Muscle layer of colon (tissue), 2 donors: ENCODE measurements at regions not wholly inside any gene's neighbourhood (a gene's known extent, or its start where the extent isn't known, plus 50 kb on each side); places are given as distances from the start of the nearest gene placed in this dataset.

Source experiments
- H3K27ac ChIP-seq: one replicate; pipeline ENCODE4 v1.7.0; 2013; ENCODE audit warnings: low read depth, mild to moderate bottlenecking, low read length, moderate library complexity
- H3K27me3 ChIP-seq, 2 donors: one replicate each; pipeline ENCODE4 v1.7.0; 2013; ENCODE audit warnings: low read length in 2 of 2, mild to moderate bottlenecking in 2 of 2; ENCODE audit not compliant: insufficient read depth in 2 of 2, control insufficient read depth in 1 of 2
- H3K36me3 ChIP-seq: one replicate; pipeline ENCODE4 v1.7.0; 2013; ENCODE audit warnings: mild to moderate bottlenecking, low read length; ENCODE audit not compliant: insufficient read depth
- H3K4me1 ChIP-seq: one replicate; pipeline ENCODE4 v1.7.0; 2013; ENCODE audit warnings: mild to moderate bottlenecking, low read length; ENCODE audit not compliant: insufficient read depth
- H3K4me3 ChIP-seq, 2 donors: one replicate each; pipeline ENCODE4 v1.7.0; 2013; ENCODE audit warnings: low read length in 2 of 2, low read depth in 1 of 2, mild to moderate bottlenecking in 1 of 2, moderate library complexity in 1 of 2
- H3K9ac ChIP-seq: one replicate; pipeline ENCODE4 v1.7.0; 2013; ENCODE audit warnings: low read length
- H3K9me3 ChIP-seq: one replicate; pipeline ENCODE4 v1.7.0; 2013; ENCODE audit warnings: mild to moderate bottlenecking, low read length
- donor health status: abdominal sarcoma.
- donor health status: Adenocarcinoma of cecum.

DNA sequence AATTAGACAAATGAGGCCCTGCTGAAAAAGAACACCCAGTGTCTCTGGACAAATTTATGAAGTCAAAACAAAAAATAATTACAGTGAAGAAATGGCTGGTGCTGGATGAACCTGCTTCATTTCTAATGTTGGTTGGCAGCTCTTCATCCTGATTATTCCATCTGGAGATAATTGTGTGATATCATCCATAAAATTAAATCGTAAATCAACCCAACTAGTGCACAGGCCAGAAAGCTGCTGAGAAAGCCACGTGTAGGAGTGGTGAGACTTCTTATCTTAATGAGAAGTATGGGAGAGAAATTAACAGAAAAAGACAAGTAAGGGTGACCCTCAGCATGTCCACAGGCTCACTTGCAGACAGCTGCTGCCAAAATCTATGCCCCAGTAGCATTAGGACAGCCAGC, 465.2 kb upstream of the TGFBR2 start:
- H3K9me3 ChIP-seq, result no peaks in the 10 kb centered on the region
- H3K9ac ChIP-seq, result no peak overlapping the region
- H3K4me1 ChIP-seq, result no peaks in the 10 kb centered on the region
- no peak overlapping the region for H3K27ac ChIP-seq
- no peak overlapping the region for H3K4me3 ChIP-seq
- H3K36me3 ChIP-seq, result no peaks in the 10 kb centered on the region
- no peaks in the 10 kb centered on the region for H3K27me3 ChIP-seq

DNA sequence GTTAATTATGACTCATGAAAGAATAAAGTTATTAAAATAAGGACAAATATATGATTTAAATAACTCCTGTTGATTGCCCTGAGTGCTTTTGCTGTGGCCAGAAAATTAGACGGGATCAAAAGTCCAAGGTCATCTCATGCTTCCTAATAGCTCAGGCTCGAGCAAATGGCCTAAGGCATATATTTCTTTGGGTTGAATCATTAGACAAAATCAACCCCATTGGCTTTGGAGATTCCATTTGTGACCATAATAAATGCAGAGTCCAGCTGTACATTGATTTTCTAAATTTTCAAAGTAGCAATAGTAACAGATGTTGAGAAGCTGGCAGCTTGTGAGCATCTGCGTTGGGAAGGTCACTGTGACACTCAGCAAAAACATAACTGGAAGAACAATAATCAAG, 464.5 kb upstream of the TGFBR2 start:
- Histone ChIP-seq H3K9me3 (no peaks in the 10 kb centered on the region), H3K27me3 (no peaks in the 10 kb centered on the region), H3K4me1 (no peaks in the 10 kb centered on the region), H3K36me3 (no peaks in the 10 kb centered on the region), H3K9ac (no peak overlapping the region), H3K4me3 (no peak overlapping the region), H3K27ac (no peak overlapping the region)

DNA sequence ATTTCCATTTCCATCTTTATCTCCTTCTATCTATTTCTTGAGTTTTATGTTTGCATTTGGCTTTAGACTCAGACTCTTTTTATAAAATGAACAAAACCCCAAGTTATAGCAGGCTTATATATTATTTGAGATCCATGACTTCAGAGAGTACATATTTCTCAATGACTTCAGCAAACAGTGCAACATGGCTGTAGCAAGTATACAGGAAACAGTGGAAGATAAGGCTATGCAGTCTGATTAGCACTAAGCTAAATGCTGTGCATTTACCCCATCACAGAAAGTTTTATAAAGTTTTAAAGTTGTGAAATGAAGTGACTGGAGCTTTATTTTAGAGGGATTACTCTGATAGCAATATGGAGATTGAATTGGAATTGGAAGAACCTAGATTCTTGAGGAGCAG, 463.5 kb upstream of the TGFBR2 start:
- Histone ChIP-seq H3K27ac (no peak overlapping the region), H3K9me3 (no peaks in the 10 kb centered on the region), H3K36me3 (no peaks in the 10 kb centered on the region), H3K27me3 (no peaks in the 10 kb centered on the region), H3K9ac (no peak overlapping the region), H3K4me3 (no peak overlapping the region), H3K4me1 (no peaks in the 10 kb centered on the region)

DNA sequence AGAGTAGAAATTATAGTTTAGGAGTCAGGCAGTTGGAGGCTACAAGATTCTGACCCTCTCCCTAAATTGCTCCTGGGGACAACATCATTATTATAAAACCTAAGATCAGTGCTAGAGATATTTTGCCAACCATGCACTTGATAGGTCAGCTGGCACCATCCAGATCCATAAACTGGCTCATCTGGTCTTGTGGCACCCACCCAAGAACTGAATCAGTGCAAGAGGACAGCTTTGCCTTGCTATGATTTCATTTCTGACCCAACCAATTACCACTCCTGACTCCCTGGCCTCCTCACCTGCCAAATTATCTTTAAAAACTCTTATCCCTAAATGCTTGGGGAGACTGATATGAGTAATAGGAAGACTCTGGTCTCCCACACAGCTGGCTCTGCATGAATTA, 461.1 kb upstream of the TGFBR2 start:
- Histone ChIP-seq H3K36me3 (no peaks in the 10 kb centered on the region), H3K9ac (no peak overlapping the region), H3K4me3 (no peak overlapping the region), H3K9me3 (no peaks in the 10 kb centered on the region), H3K4me1 (no peaks in the 10 kb centered on the region), H3K27me3 (no peaks in the 10 kb centered on the region), H3K27ac (no peak overlapping the region)

DNA sequence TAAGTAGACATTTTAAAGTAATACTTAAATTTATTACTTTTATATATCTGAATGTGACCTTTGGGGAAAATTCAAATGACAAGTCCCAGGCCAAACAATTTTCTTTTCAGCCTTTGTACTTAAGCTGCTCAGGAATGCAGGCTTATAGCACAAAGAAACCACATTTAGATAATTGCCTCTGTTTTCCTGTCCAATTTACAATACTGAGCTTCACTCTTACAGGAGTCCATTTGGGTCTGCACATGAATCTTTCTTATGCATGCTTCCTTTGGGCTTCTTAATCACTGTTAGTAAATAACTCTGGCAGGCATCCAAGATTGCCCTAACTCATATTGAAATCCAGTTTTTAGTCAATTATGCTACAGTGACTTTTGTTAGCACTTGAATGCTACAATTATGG, 459.4 kb upstream of the TGFBR2 start:
- Histone ChIP-seq H3K9ac (no peak overlapping the region), H3K4me1 (no peaks in the 10 kb centered on the region), H3K4me3 (no peak overlapping the region), H3K9me3 (no peaks in the 10 kb centered on the region), H3K27me3 (no peaks in the 10 kb centered on the region), H3K36me3 (no peaks in the 10 kb centered on the region), H3K27ac (no peak overlapping the region)

DNA sequence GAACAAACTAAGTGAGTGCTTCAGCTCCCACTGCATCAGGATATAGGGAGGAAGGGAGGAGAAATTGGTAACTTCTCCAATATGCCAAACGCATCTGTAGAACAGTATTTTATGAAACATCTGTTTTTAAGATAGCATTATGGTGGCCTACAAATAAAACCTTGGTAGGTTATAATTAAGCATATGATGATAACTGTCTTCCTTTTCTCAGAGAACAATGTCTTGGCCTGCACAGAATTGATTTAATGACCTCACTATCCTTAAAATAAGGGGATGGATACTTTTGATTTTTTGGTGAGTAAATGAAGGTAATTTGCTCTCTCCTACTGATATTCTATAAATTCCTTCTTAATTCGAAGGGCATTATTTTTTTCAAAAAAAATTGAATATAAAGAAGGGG, 451.5 kb upstream of the TGFBR2 start:
- Histone ChIP-seq H3K27ac (no peak overlapping the region), H3K4me3 (no peak overlapping the region), H3K9ac (no peak overlapping the region), H3K27me3 (no peaks in the 10 kb centered on the region), H3K9me3 (no peaks in the 10 kb centered on the region), H3K36me3 (no peaks in the 10 kb centered on the region), H3K4me1 (no peaks in the 10 kb centered on the region)

DNA sequence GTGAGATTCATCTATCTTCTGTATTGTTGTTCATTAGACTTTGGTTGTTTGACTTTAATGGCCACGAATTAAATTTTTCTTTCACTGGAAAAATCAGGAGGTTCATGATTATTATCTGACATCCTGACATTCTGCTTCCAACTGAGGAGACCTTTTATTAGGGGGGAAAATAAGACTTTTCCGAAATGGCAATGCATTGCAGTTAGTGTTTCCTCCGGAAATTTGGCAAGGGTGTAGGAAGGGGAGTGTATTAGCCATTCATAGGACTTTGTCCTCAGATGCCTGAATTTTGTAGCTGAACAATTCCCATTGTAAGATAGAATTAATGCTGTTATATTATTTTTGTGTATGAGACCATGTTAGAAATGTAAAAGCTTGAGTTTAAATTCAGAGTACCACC, 450.6 kb upstream of the TGFBR2 start:
- Histone ChIP-seq H3K4me3 (no peak overlapping the region), H3K36me3 (no peaks in the 10 kb centered on the region), H3K9me3 (no peaks in the 10 kb centered on the region), H3K4me1 (no peaks in the 10 kb centered on the region), H3K27ac (no peak overlapping the region), H3K27me3 (no peaks in the 10 kb centered on the region), H3K9ac (no peak overlapping the region)

DNA sequence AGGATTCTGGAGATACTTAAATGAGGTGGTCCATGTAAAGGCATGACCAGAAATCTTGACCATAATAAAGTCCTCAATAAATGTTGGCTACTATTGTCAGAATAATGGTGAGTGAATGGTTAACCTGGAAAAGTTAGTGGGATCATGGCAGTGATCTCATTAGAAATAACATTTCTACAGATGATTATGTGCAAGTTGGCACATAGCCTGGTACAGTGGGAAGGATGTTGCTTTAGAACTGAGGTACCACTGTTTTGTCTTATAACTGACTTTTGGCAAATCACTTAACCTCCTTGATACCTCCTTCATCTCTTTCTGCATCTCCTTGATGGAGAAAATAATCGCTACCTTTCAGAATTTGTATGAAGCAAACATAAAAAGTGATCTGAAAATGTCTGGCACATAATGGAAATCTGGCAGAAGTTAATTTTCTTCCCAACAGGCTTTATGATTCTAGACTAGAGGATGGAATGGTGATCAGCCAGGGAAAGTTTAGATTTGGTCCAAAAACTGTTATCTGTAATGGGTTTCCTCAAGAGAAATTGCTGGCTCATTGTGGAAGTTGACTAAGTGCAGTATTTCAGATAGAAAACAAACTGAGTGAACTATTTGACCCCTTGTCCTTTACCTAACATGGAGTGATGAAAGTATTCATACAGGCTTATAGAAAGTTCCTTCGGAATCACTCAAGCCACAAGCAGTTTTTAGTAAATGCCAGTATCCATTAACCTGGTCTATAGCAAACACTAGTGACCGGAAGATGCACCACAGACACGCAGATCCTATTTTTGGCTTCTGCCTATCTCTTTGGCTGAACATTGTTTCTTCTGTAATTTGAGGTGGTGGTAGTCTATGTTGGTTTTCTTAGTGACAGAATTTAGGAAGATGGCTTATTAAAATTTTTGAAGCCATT, 449.6 kb upstream of the TGFBR2 start:
- no peak overlapping the region for H3K27ac ChIP-seq

DNA sequence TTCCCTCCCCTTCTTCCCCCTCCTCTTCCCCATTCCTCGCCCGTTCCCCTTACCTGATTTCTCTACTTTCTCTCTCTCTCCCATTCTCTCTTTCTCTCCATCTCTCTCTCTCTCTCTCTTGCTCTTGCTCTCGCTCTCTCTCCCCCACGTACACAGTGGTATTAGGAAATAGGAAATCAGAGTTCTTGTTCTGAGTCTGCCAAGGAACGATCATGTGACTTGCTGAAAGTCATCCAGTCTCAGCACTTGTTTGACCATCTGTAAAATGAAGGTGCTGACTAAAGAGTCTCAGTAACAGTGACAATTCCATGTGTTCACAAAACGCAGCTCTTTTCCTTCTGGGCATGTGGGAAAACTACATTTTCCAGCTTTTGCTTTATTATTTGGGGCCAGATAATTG, 445.0 kb upstream of the TGFBR2 start:
- Histone ChIP-seq H3K4me1 (no peaks in the 10 kb centered on the region), H3K27ac (no peak overlapping the region), H3K27me3 (no peaks in the 10 kb centered on the region), H3K9ac (no peak overlapping the region), H3K4me3 (no peak overlapping the region), H3K36me3 (no peaks in the 10 kb centered on the region), H3K9me3 (no peaks in the 10 kb centered on the region)

More for the DNA sequence above, 449.6 kb upstream of the TGFBR2 start:
- no peak overlapping the region for H3K4me3 ChIP-seq
- no peaks in the 10 kb centered on the region for H3K4me1 ChIP-seq
- no peaks in the 10 kb centered on the region for H3K27me3 ChIP-seq
- H3K36me3 ChIP-seq, result no peaks in the 10 kb centered on the region
- H3K9ac ChIP-seq, result no peak overlapping the region
- H3K9me3 ChIP-seq, result no peaks in the 10 kb centered on the region

DNA sequence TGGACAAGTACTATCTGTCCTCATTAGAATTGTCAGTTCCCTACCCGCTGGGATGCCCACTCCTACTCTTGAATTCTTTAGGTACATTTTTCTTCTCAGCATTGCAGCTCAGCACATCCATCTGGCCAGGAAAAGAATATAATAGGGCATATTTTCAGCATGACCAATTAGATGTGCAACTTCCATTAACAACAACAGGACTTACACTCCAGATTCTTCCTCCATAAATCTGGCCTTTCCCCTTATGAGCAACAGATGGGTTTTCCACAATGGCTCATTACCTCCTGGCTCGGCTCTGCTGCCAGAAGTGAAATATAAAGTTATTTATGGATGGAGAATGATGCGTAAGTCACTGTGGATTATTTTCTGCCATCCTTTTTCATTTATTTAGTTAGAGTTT, 443.8 kb upstream of the TGFBR2 start:
- Histone ChIP-seq H3K4me1 (peaks cover 2% of the 10 kb centered on the region), H3K36me3 (no peaks in the 10 kb centered on the region), H3K9me3 (no peaks in the 10 kb centered on the region), H3K27ac (no peak overlapping the region), H3K9ac (no peak overlapping the region), H3K4me3 (no peak overlapping the region), H3K27me3 (no peaks in the 10 kb centered on the region)

DNA sequence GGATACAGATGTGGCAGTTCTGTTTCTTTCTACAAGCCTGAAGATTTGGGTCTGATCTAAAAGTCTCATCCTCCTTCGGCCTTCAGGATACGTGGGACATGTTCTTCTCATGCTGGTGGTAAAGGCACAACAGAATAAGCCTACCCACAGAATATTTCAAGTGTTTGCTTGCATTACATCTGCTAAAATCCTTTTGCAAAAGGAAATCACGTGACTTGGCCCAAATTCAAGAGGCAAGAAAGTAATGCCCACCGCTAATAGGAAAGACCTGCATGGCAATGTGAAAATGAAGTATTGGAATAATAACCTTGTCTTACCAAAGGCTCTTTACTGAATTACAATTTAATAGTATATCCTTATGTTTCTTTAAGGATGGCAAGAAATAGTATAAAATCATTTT, 439.9 kb upstream of the TGFBR2 start:
- Histone ChIP-seq H3K27ac (no peak overlapping the region), H3K36me3 (no peaks in the 10 kb centered on the region), H3K4me1 (peaks cover 6% of the 10 kb centered on the region), H3K9me3 (no peaks in the 10 kb centered on the region), H3K27me3 (no peaks in the 10 kb centered on the region), H3K9ac (no peak overlapping the region), H3K4me3 (no peak overlapping the region)

DNA sequence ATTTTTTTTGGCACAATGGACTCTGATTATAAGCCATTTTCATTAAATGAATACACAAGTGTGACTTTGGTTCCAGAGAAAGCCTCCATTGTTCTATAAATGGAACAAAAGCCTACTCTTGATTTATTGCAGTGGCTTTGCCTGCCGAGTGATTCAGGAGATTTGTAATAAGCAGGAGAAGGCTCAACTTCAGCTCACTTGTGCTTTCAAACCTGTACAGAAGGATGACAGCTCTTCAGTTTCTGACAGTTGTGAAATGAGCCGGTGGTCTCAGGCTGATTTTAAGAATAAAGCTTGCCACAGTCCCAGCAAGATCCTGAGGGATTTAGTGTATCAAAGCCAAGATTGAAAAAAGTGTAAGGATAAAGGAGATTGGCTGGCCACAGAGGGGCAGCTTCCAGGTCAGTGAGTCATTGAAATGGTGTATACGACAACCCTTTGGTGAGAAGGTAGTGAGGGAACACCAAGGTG, 438.8 kb upstream of the TGFBR2 start:
- no peaks in the 10 kb centered on the region for H3K36me3 ChIP-seq
- no peak overlapping the region for H3K9ac ChIP-seq
- no peaks in the 10 kb centered on the region for H3K27me3 ChIP-seq
- H3K4me3 ChIP-seq, result no peak overlapping the region
- H3K9me3 ChIP-seq, result no peaks in the 10 kb centered on the region
- H3K27ac ChIP-seq, result no peak overlapping the region
- peaks cover 6% of the 10 kb centered on the region for H3K4me1 ChIP-seq
